Dendritic cell treated with granulocyte-macrophage colony-stimulating factor and Interleukin-4, amounts not matched to agents 40 ng/mL and 50 ng/mL, for 4 days (primary cell): ENCODE measurements at regions not wholly inside any gene's neighbourhood (a gene's known extent, or its start where the extent isn't known, plus 50 kb on each side); places are given as distances from the start of the nearest gene placed in this dataset.

Source experiments
- H3K27ac Mint-ChIP-seq: one replicate; pipeline ENCODE4 v1.8.0; 2022; ENCODE audit warnings: mild to moderate bottlenecking, mixed read lengths
- H3K27me3 Mint-ChIP-seq: one replicate; pipeline ENCODE4 v1.8.0; 2022; ENCODE audit warnings: mild to moderate bottlenecking, mixed read lengths
- H3K36me3 Mint-ChIP-seq: one replicate; pipeline ENCODE4 v1.8.0; 2022; ENCODE audit warnings: low read depth, mixed read lengths
- H3K4me1 Mint-ChIP-seq: one replicate; pipeline ENCODE4 v1.8.0; 2022; ENCODE audit warnings: low read depth, mixed read lengths
- H3K4me3 Mint-ChIP-seq: one replicate; pipeline ENCODE4 v1.8.0; 2022; ENCODE audit warnings: mild to moderate bottlenecking, moderate library complexity, mixed read lengths
- H3K9me3 Mint-ChIP-seq: one replicate; pipeline ENCODE4 v1.8.0; 2022; ENCODE audit warnings: mixed read lengths
- intact Hi-C: fragments of 100-400 bp; cut with micrococcal nuclease; formaldehyde crosslinking; loops from one replicate; pipeline ENCODE4 v1.15.0; 2022

DNA sequence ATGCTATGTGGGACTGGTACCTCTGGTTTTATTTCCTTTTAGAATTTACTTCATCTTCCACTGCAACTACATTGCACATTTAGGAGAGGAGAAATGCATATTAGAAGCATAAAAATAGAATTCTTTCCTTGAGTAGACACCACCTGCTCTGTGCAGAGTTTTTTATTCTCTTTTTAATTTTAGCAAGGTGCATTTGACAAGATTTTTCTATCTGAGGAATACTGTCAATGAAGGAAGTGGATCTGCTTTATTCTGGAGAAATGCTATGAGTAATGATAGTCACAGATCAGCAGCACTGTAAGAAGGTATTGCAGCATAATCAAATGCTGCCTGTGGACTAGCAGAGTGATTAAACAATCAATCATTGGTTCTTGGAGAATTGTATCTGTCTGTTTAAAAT lies 1038.3 kb downstream of the RAPGEF2 start:
- H3K4me3 Mint-ChIP-seq = no peak overlapping the region
- H3K27ac Mint-ChIP-seq = no peak overlapping the region
- H3K27me3 Mint-ChIP-seq = no peaks in the 10 kb centered on the region
- no peaks in the 10 kb centered on the region for H3K4me1 Mint-ChIP-seq
- H3K9me3 Mint-ChIP-seq = no peaks in the 10 kb centered on the region
- H3K36me3 Mint-ChIP-seq = no peaks in the 10 kb centered on the region
- intact Hi-C loops = no loop called here

DNA sequence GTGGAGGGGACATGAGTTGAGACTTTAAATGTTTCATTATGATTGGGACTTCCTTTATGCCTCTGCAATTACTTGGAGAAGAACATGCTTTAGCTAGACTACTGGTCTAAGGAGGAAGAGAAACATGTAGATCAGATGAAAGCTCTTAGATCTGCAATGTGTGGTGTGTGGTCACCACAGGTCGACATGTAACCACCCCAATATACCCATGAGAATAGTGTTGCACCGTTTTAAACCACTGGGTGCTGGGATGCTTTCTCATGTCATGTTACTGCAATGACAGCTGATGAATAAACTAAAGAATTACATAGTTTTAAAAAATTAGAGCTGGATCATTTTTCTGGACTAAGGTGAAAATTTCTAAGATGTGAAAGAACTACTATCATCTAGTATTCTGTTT lies 1039.7 kb downstream of the RAPGEF2 start:
- Mint-ChIP-seq H3K4me3 (no peak overlapping the region), H3K9me3 (no peaks in the 10 kb centered on the region)

DNA sequence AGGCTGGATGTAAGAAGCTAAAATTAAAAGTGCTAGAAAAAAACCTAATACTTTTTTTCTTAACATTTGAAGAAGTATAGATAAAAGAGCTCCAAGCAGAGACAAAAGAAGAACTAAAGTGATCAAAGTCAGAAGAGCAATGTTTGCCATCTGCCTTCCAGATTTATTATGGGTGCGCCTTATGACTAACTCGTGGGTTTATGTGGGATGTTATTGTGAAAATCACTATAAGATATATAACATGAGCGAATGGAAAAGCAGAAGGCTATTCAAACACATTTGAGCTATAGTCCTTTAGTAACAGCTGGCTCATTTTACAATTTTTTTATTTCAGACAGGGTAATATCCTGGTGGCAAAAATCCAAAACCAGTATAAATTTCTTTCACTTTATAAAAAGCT lies 1040.7 kb downstream of the RAPGEF2 start:
- Mint-ChIP-seq H3K27me3 (no peaks in the 10 kb centered on the region), H3K4me1 (no peaks in the 10 kb centered on the region), H3K27ac (no peak overlapping the region), H3K36me3 (no peaks in the 10 kb centered on the region), H3K4me3 (no peak overlapping the region), H3K9me3 (no peaks in the 10 kb centered on the region)
- intact Hi-C loops = no loop called here

More for the DNA sequence above, 1039.7 kb downstream of the RAPGEF2 start:
- Mint-ChIP-seq H3K36me3 (no peaks in the 10 kb centered on the region), H3K27me3 (no peaks in the 10 kb centered on the region), H3K4me1 (no peaks in the 10 kb centered on the region), H3K27ac (no peak overlapping the region)
- intact Hi-C loops = no loop called here

DNA sequence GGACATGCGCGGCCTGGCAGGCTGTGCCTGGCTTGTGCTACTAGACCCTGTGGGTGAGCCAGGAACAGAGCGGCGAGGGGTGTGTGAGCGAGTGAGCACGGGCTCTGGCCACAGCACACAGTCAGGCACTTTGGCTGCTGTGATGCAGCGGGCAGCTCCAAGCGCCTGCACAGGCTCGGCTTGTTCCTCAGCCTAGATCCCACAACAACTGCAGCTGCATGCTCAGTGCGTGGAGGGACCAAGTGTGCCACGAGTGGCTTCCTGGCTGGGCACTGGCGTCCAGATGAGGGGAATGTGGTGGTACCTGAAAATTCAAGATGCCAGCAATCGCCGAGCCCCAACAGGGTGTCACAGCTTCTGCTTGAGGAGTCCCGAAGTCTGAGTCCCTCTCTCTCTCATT lies 1056.6 kb downstream of the RAPGEF2 start:
- Mint-ChIP-seq H3K27me3 (no peaks in the 10 kb centered on the region), H3K36me3 (no peaks in the 10 kb centered on the region), H3K4me3 (no peak overlapping the region), H3K4me1 (no peaks in the 10 kb centered on the region), H3K9me3 (peaks cover 36% of the 10 kb centered on the region), H3K27ac (no peak overlapping the region)
- intact Hi-C loops = no loop called here

DNA sequence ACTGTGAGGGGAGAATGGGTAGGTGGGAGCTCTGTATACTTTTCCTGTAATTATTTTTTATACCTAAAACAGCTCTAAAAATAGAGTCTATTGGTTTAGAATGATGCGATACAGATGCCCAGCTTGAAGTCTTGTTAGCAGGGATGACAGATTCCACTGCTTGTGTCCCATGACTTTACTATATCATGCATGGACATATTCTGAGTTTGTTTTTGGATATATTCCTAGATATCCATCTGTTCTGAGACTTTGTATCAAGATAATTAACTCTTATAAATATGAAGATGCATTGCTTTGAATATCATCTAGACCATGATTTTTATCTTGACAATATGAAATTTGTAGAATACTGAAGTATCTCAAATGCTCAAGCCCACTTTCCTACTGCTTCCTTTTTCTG lies 1058.1 kb downstream of the RAPGEF2 start:
- intact Hi-C loops = no loop called here
- H3K9me3 Mint-ChIP-seq = peaks cover 39% of the 10 kb centered on the region
- no peak overlapping the region for H3K27ac Mint-ChIP-seq
- no peaks in the 10 kb centered on the region for H3K36me3 Mint-ChIP-seq
- no peak overlapping the region for H3K4me3 Mint-ChIP-seq
- no peaks in the 10 kb centered on the region for H3K4me1 Mint-ChIP-seq
- no peaks in the 10 kb centered on the region for H3K27me3 Mint-ChIP-seq

DNA sequence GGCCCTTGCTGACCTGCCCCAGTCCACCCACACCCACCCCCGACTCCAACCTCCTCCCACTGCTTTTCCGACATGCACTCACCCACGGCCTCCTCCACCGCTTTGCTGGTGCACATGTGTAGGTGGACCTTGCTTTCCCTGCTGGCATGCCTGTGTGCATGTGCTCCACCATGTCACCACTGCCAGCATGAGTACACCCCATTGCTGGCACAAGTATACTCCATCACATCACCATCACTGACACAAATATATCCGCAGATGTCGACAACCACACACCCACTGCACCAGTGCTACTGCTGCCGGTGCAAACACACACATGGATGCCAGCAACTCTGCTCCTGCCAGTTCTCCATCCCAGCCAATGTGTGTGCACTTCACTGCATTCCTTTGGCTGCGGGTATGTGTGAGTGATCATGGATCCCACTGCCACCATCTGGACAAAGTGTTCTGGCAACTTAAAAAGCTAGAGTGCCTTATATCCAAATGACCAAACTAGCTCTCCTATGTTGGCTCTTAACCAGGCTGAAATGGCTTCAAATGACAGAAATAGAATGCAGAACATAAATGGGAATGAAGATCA lies 1072.3 kb downstream of the RAPGEF2 start:
- Mint-ChIP-seq H3K4me3 (no peak overlapping the region), H3K27me3 (no peaks in the 10 kb centered on the region), H3K36me3 (no peaks in the 10 kb centered on the region), H3K27ac (no peak overlapping the region), H3K4me1 (no peaks in the 10 kb centered on the region), H3K9me3 (peaks cover 14% of the 10 kb centered on the region)
- intact Hi-C loops = no loop called here

DNA sequence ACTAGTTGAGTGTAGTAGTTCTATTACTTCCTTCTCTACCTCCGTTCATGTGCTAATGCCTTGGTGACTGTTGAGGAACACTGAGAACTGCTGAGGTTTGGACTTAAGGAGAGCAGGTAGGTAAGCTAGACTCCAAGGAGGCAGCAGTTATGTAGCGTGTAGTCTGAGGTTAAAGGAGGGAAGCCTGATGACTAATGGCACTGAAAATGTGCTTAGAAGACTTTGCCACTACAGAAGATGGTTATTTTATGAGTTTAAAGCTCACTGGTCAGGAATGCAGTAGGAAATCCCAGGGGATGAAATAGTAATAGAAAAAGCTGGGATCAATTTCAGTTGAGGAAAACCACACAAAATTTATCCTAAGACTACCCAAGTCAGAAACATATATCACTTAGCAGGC lies 1077.3 kb downstream of the RAPGEF2 start:
- intact Hi-C loops = no loop called here
- peaks cover 7% of the 10 kb centered on the region for H3K9me3 Mint-ChIP-seq
- no peak overlapping the region for H3K4me3 Mint-ChIP-seq
- no peaks in the 10 kb centered on the region for H3K27me3 Mint-ChIP-seq
- H3K36me3 Mint-ChIP-seq = no peaks in the 10 kb centered on the region
- no peak overlapping the region for H3K27ac Mint-ChIP-seq
- no peaks in the 10 kb centered on the region for H3K4me1 Mint-ChIP-seq

DNA sequence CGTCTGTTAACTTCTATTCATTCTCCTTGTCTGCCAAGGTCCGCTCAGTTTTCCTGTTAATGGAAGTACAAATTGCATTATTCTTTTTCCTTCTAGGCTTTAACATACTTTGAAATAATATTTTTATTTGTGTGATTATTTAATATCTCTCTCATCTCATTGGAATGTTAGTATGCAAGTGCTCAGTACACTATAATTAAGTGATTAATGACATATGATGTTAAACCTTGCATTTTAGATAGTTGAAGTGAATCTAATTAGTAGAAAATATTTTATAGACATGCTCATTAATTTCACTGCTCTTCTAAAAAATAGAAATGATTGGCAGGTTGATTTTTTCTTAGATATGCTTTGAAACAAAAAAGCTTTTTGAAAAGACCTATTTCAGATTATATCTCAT lies 1079.8 kb downstream of the RAPGEF2 start:
- intact Hi-C loops = no loop called here
- Mint-ChIP-seq H3K27me3 (no peaks in the 10 kb centered on the region), H3K4me3 (no peak overlapping the region), H3K4me1 (no peaks in the 10 kb centered on the region), H3K27ac (no peak overlapping the region), H3K9me3 (peaks cover 13% of the 10 kb centered on the region), H3K36me3 (no peaks in the 10 kb centered on the region)

DNA sequence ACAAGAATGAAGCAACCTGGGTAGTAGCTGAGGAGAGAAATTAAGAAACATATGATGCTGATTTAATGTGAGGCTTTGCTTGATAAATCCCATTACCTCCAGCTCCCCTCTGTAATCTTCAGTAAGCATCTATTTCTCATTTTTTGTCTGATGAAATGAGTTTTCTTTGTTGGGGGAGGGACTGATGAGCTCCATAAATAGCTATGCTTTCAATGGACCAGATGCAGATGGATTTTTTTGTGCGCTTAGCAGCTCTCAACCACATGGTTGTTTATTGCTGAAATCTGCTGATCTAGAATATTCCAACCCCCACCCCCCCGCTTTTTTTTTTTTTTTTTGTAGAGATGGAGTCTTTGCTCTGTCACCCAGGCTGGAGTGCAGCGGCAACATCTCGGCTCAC lies 1082.0 kb downstream of the RAPGEF2 start:
- peaks cover 17% of the 10 kb centered on the region for H3K9me3 Mint-ChIP-seq
- no peaks in the 10 kb centered on the region for H3K4me1 Mint-ChIP-seq
- no peak overlapping the region for H3K4me3 Mint-ChIP-seq
- no peak overlapping the region for H3K27ac Mint-ChIP-seq
- intact Hi-C loops = no loop called here
- H3K36me3 Mint-ChIP-seq = no peaks in the 10 kb centered on the region
- no peaks in the 10 kb centered on the region for H3K27me3 Mint-ChIP-seq

DNA sequence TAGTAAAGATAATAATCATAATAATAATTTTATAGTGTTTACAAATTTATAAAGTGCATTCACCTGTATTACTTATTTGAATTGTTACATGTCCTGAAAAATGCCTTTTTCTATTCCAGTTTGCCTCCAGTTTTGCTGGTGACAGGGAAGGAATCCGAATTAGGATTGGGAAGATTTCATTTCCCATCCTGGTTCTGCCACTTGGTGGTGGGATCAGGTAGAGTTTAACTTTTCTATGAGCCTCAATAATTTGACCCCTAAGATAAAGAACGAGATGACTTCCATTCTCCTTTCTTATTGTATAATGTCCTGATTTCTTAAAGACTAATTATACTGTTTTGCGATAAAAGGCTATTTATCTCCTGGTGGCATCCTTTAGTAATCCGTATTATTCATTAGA lies 1090.9 kb downstream of the RAPGEF2 start:
- Mint-ChIP-seq H3K4me1 (no peaks in the 10 kb centered on the region), H3K36me3 (no peaks in the 10 kb centered on the region), H3K9me3 (peaks cover 9% of the 10 kb centered on the region), H3K27me3 (no peaks in the 10 kb centered on the region), H3K27ac (no peak overlapping the region), H3K4me3 (no peak overlapping the region)
- intact Hi-C loops = no loop called here

DNA sequence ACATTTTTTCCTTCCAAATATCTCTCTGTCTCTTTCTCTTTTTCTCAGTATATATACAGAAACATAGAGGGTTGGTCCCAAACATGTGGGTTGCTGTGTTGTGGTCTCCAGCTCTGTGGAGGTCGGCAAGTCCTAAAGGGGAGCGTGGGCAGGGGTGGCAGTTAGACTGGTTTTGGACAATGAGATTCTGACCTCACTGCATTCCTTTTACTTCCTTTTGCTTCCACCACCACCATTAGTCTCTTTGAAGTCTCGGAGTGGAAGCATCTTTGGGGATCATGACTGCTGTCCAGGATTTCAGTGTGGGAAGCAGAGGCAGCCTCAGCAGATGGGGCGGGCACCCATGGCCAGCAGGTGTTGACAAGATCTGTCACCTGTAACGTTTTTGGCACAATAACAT lies 1091.8 kb downstream of the RAPGEF2 start:
- no peaks in the 10 kb centered on the region for H3K4me1 Mint-ChIP-seq
- intact Hi-C loops = no loop called here
- no peak overlapping the region for H3K4me3 Mint-ChIP-seq
- H3K9me3 Mint-ChIP-seq = peaks cover 18% of the 10 kb centered on the region
- no peak overlapping the region for H3K27ac Mint-ChIP-seq
- H3K27me3 Mint-ChIP-seq = no peaks in the 10 kb centered on the region
- H3K36me3 Mint-ChIP-seq = no peaks in the 10 kb centered on the region

DNA sequence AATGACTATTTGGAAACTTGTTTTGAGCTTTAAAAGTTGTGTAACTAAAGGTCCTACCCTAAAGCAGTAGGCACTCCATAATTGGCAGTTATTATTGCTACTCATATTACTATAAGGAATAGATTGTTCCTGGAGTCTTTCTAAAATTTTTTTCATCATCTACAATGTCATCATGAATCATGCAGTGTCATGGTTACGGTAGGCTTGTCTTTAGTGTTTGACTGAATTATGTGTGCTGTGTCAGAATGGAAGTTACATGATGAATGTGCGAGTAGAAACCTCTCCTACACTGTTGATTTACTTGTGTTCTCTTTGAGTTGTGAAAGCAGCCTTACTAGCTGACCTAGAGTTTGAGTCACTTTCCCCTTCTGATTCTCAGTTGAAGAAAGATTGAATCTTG lies 1099.9 kb downstream of the RAPGEF2 start:
- Mint-ChIP-seq H3K9me3 (peaks cover 42% of the 10 kb centered on the region), H3K36me3 (no peaks in the 10 kb centered on the region), H3K27me3 (no peaks in the 10 kb centered on the region), H3K27ac (no peak overlapping the region), H3K4me3 (no peak overlapping the region), H3K4me1 (no peaks in the 10 kb centered on the region)
- intact Hi-C loops = no loop called here

DNA sequence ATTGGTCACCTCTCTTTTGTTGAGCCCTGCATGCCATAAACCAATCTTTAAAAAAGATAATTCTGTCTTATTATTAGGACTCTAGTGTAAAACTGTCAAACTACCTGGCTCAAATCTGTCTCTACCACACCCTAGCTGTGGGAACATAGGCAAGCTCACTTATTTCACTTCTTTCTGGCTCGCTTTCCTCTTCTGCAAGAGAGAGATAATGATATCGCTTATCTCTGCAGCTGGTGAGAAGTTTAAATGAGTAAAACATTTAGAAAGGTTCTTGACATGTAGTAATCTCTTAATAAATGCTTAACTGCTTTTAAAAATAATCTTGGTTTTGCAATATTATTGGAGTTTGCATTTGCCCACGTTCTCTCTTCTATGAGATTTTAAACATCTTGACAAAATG lies 1109.2 kb downstream of the RAPGEF2 start:
- Mint-ChIP-seq H3K27me3 (no peaks in the 10 kb centered on the region), H3K4me3 (no peak overlapping the region), H3K27ac (no peak overlapping the region), H3K9me3 (peaks cover 12% of the 10 kb centered on the region), H3K4me1 (no peaks in the 10 kb centered on the region), H3K36me3 (no peaks in the 10 kb centered on the region)
- intact Hi-C loops = no loop called here

DNA sequence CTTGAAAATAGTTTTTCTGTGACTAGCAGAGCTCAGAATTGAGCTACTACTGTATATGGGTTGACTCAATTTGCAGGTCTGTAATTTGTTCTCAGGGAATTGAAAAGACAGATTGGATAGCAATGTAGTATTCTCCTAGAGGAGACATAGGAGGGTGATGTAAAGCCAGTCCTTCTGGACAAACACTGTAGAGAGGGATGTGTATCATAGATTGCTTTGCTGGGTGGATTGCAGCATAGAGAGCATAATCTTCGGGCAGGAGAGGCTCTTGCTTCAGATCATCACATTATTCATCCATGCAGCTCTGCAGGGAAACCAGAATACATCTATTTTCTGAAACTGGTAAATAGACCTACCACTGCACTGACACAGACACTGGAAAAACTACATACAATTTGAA lies 1110.5 kb downstream of the RAPGEF2 start:
- peaks cover 19% of the 10 kb centered on the region for H3K9me3 Mint-ChIP-seq
- no peak overlapping the region for H3K4me3 Mint-ChIP-seq
- H3K4me1 Mint-ChIP-seq = no peaks in the 10 kb centered on the region
- no peak overlapping the region for H3K27ac Mint-ChIP-seq
- no peaks in the 10 kb centered on the region for H3K27me3 Mint-ChIP-seq
- intact Hi-C loops = no loop called here
- H3K36me3 Mint-ChIP-seq = no peaks in the 10 kb centered on the region

DNA sequence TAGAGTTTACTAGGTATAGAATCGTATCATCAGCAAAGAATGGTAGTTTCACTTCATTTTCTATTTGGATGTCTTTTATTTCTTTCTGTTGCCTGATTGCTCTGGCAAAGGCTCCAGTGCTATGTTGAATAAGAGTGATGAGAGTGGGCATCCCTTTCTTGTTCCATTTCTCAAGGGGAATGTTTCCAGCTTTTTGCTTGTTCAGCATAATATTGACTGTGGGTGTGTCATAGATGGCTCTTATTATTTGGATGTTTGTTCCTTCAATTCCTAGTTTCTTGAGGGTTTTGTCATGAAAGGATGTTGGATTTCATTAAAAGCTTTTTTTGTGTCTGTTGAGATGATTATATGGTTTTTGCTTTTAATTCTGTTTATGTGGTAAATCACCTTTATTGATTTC lies 1114.5 kb downstream of the RAPGEF2 start:
- Mint-ChIP-seq H3K4me1 (no peaks in the 10 kb centered on the region), H3K27ac (no peak overlapping the region), H3K36me3 (no peaks in the 10 kb centered on the region), H3K9me3 (peaks cover 45% of the 10 kb centered on the region), H3K4me3 (no peak overlapping the region), H3K27me3 (no peaks in the 10 kb centered on the region)
- intact Hi-C loops = no loop called here
